GM12892 (cell line): ENCODE measurements at regions not wholly inside any gene's neighbourhood (a gene's known extent, or its start where the extent isn't known, plus 50 kb on each side); places are given as distances from the start of the nearest gene placed in this dataset.

Source experiments
- POLR2A ChIP-seq: IDR thresholded peaks from 2 replicates; pipeline ENCODE4 v1.6.1; 2011; ENCODE audit warnings: low read depth, low read length, control low read depth
- POLR2AphosphoS5 ChIP-seq: IDR thresholded peaks from 2 replicates; pipeline ENCODE4 v1.6.1; 2011; ENCODE audit warnings: low read depth, low read length, control low read depth
- TAF1 ChIP-seq: IDR thresholded peaks from 2 replicates; pipeline ENCODE4 v1.6.1; 2011; ENCODE audit warnings: low read depth, mild to moderate bottlenecking, control low read depth, low read length, borderline replicate concordance

DNA sequence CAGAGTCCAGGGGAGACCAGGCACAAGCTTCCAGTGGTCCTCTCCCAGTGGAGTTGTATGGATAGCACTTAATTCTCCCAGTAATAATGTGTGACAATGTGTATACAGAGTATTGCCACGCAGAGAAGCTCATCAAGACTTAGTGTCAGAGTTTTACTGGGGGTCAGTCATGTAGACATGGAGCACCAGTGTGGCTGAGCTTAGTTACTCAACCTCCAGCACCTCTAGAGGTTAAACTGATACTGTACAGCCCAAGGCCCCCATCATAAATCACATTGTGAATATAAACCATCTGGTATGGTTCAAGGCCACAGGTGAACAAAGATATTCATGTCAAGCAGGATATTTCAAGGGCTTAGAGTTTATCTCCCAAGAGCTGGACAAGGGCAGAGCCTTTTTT is 378.1 kb upstream of the TMPO start:
- TF ChIP-seq POLR2AphosphoS5 (no peak), POLR2A (no peak), TAF1 (no peak)
